ENCODE measurements at regions not wholly inside any gene's neighbourhood (a gene's known extent, or its start where the extent isn't known, plus 50 kb on each side); places are given as distances from the start of the nearest gene placed in this dataset.

DNA sequence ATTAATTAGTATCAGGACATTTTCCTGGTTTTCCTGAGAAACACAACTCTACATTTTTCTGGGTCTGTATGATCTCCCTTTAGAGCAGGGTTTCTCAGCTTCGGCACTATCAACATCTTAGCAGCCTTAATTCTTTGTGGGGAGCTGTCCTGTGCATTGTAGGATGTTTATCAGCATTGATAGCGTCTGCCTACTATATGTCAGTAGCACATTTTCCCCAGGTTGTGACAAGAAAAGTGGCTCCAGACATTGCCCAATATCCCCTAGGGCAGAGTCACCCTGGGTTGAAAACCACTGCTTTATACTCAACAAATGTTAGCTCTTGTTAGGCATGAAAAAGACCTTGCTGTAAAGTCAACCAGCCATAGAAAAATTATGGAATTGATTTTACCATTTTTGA lies 195.1 kb upstream of the FMN2 start:
- no peaks in the 10 kb centered on the region for H3K9me3 Mint-ChIP-seq
- no peak overlapping the region for H3K27ac Mint-ChIP-seq
- no peak for ATAC-seq (replicated peaks)
- no peak overlapping the region for H3K4me3 Mint-ChIP-seq
- no peaks in the 10 kb centered on the region for H3K36me3 Mint-ChIP-seq (ENCODE audit: low read depth)
- H3K4me1 Mint-ChIP-seq: no peaks in the 10 kb centered on the region
- peaks cover 10% of the 10 kb centered on the region for H3K27me3 Mint-ChIP-seq

DNA sequence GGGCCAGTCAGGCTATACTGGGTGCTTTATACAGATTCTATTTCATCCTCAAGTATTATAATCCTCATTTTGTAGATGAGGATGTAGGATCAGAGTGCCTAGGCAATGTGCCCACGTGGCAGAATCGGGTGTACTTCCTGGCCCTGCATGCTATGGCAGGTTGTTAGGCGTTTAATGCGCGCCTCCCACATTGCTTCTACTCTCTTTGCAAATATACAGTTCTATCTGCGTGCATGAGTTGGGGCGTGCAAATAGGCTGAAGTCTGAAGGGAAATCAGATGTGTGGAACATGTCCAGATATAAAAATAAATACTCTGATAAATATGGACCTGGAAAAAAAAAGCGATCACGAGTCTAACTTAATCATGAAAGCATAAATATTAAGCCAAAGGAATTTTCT lies 194.7 kb upstream of the FMN2 start:
- Mint-ChIP-seq H3K9me3 (no peaks in the 10 kb centered on the region), H3K27ac (no peak overlapping the region), H3K27me3 (peaks cover 13% of the 10 kb centered on the region), H3K36me3 (ENCODE audit: low read depth) (no peaks in the 10 kb centered on the region), H3K4me1 (no peaks in the 10 kb centered on the region), H3K4me3 (no peak overlapping the region)
- no peak for ATAC-seq (replicated peaks)

GRCh38 chr1:239897458-239897857 lies 194.2 kb upstream of the FMN2 start:
- ATAC-seq (replicated peaks): no peak
- Mint-ChIP-seq H3K36me3 (ENCODE audit: low read depth) (no peaks in the 10 kb centered on the region), H3K4me3 (no peak overlapping the region), H3K27me3 (peaks cover 15% of the 10 kb centered on the region), H3K9me3 (no peaks in the 10 kb centered on the region), H3K27ac (no peak overlapping the region), H3K4me1 (no peaks in the 10 kb centered on the region)

- Mint-ChIP-seq H3K27ac (no peak overlapping the region), H3K9me3 (no peaks in the 10 kb centered on the region), H3K4me3 (no peak overlapping the region), H3K36me3 (ENCODE audit: low read depth) (no peaks in the 10 kb centered on the region), H3K27me3 (peaks cover 15% of the 10 kb centered on the region), H3K4me1 (no peaks in the 10 kb centered on the region)
- ATAC-seq (replicated peaks): peak; percentile 74
These were observed 193.5 kb upstream of the FMN2 start for GRCh38 chr1:239898062-239898730.

GRCh38 chr1:239899747-239900146 lies 191.9 kb upstream of the FMN2 start:
- Mint-ChIP-seq H3K9me3 (no peaks in the 10 kb centered on the region), H3K36me3 (ENCODE audit: low read depth) (no peaks in the 10 kb centered on the region), H3K27ac (no peak overlapping the region), H3K4me3 (no peak overlapping the region), H3K4me1 (no peaks in the 10 kb centered on the region), H3K27me3 (peaks cover 18% of the 10 kb centered on the region)
- no peak for ATAC-seq (replicated peaks)

DNA sequence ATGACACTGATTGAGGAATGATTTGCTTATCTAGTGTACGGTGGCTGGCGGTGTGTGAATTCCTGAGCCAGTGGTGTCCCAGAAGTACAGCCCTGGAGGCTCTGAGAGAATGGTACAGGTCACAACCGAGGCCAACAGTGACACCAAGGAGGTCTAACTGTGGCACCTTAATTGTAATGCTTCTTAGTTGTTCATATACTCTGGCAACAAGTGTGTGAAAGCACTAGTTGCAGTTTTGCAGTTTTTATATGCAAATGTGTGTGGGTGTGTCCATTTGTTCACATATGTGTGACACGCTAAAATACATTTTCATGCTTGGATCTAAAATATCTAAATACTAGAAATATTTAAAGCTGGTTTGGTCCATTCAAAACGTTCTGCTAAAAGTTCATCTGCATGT lies 185.3 kb upstream of the FMN2 start:
- ATAC-seq (replicated peaks): no peak
- Mint-ChIP-seq H3K4me1 (no peaks in the 10 kb centered on the region), H3K27ac (no peak overlapping the region), H3K9me3 (no peaks in the 10 kb centered on the region), H3K4me3 (no peak overlapping the region), H3K36me3 (ENCODE audit: low read depth) (no peaks in the 10 kb centered on the region), H3K27me3 (peaks cover 15% of the 10 kb centered on the region)

GRCh38 chr1:239909898-239910297 lies 181.8 kb upstream of the FMN2 start:
- H3K36me3 Mint-ChIP-seq (ENCODE audit: low read depth): no peaks in the 10 kb centered on the region
- no peaks in the 10 kb centered on the region for H3K4me1 Mint-ChIP-seq
- H3K4me3 Mint-ChIP-seq: no peak overlapping the region
- ATAC-seq (replicated peaks): no peak
- H3K27ac Mint-ChIP-seq: no peak overlapping the region
- peaks cover 21% of the 10 kb centered on the region for H3K27me3 Mint-ChIP-seq
- H3K9me3 Mint-ChIP-seq: no peaks in the 10 kb centered on the region

DNA sequence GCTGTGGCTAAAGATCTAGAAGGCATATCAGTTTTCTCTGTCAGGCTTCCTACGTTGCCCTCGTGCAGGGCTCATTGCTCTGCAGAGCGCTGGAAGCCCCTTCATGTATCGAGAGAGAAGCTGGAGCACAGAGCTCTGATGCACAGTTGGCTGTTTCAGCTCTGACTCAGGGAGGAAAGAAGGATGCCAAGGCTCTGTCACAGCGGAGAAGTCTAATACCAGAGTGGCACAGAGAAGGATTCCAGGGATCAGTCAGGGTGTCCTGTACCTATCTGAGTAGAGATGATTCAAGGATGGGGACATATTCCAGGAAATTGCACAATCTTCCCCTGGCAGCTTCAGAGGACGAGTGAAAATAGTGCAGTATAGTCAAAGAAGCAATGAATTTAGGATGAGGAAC lies 179.2 kb upstream of the FMN2 start:
- peaks cover 32% of the 10 kb centered on the region for H3K27me3 Mint-ChIP-seq
- H3K4me3 Mint-ChIP-seq: no peak overlapping the region
- no peak overlapping the region for H3K27ac Mint-ChIP-seq
- no peaks in the 10 kb centered on the region for H3K36me3 Mint-ChIP-seq (ENCODE audit: low read depth)
- H3K4me1 Mint-ChIP-seq: no peaks in the 10 kb centered on the region
- ATAC-seq (replicated peaks): no peak
- H3K9me3 Mint-ChIP-seq: no peaks in the 10 kb centered on the region

- ATAC-seq (replicated peaks): no peak
- no peaks in the 10 kb centered on the region for H3K9me3 Mint-ChIP-seq
- H3K4me3 Mint-ChIP-seq: no peak overlapping the region
- H3K27ac Mint-ChIP-seq: no peak overlapping the region
- H3K36me3 Mint-ChIP-seq (ENCODE audit: low read depth): no peaks in the 10 kb centered on the region
- H3K4me1 Mint-ChIP-seq: no peaks in the 10 kb centered on the region
- peaks cover 32% of the 10 kb centered on the region for H3K27me3 Mint-ChIP-seq
These were observed 178.5 kb upstream of the FMN2 start for GRCh38 chr1:239913141-239913585.

GRCh38 chr1:239914751-239915231 lies 176.9 kb upstream of the FMN2 start:
- Mint-ChIP-seq H3K36me3 (ENCODE audit: low read depth) (no peaks in the 10 kb centered on the region), H3K27me3 (peaks cover 38% of the 10 kb centered on the region), H3K9me3 (no peaks in the 10 kb centered on the region), H3K4me3 (no peak overlapping the region), H3K27ac (no peak overlapping the region), H3K4me1 (no peaks in the 10 kb centered on the region)
- ATAC-seq (replicated peaks): no peak

- Mint-ChIP-seq H3K4me3 (no peak overlapping the region), H3K27me3 (peaks cover 35% of the 10 kb centered on the region), H3K9me3 (no peaks in the 10 kb centered on the region), H3K27ac (no peak overlapping the region), H3K4me1 (peaks cover 6% of the 10 kb centered on the region), H3K36me3 (ENCODE audit: low read depth) (no peaks in the 10 kb centered on the region)
- no peak for ATAC-seq (replicated peaks)
These were observed 173.0 kb upstream of the FMN2 start for GRCh38 chr1:239918634-239919033.

- Mint-ChIP-seq H3K36me3 (ENCODE audit: low read depth) (no peaks in the 10 kb centered on the region), H3K4me1 (peaks cover 6% of the 10 kb centered on the region), H3K9me3 (no peaks in the 10 kb centered on the region), H3K27me3 (peaks cover 30% of the 10 kb centered on the region), H3K27ac (no peak overlapping the region), H3K4me3 (no peak overlapping the region)
- ATAC-seq (replicated peaks): no peak
These were observed 171.5 kb upstream of the FMN2 start for GRCh38 chr1:239920214-239920613.

DNA sequence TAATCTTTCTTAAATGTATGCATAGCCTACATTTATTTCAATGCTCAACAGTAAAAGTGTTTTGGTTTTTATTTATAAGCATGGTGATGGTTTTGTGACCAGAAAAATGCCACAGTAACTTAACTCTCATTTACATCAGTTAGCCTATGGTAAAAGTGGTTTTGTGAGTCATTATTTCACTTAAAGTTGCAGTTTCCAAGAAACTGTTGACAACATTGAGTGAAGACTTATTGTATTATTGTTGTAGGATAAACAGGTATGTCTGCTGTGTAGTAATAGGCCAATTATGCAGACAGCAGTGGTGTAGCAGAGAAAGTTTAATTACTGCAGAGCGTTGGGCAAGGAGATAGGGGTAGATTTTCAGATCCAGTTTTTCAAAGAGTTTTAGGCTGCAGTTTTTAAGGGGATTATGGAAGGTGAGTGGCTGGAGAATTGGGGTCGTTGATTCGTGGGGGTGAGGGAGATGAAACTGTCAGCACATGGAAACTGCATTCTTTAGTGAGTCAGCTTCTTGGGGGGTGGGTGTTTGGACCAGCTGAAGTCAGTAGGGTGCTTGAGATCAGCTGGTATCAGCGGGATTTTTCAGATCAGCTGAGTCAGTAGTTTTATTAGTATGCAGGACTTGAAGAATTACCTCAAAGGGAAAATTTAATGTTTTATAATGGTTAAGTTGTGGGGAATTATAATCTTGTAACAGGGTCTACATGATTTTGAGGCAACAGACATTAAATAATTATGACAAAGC lies 168.7 kb upstream of the FMN2 start:
- ATAC-seq (replicated peaks): peak; percentile 63
- no peak overlapping the region for H3K27ac Mint-ChIP-seq
- H3K27me3 Mint-ChIP-seq: peaks cover 19% of the 10 kb centered on the region
- H3K4me3 Mint-ChIP-seq: no peak overlapping the region
- H3K4me1 Mint-ChIP-seq: peaks cover 6% of the 10 kb centered on the region
- H3K36me3 Mint-ChIP-seq (ENCODE audit: low read depth): no peaks in the 10 kb centered on the region
- H3K9me3 Mint-ChIP-seq: no peaks in the 10 kb centered on the region

DNA sequence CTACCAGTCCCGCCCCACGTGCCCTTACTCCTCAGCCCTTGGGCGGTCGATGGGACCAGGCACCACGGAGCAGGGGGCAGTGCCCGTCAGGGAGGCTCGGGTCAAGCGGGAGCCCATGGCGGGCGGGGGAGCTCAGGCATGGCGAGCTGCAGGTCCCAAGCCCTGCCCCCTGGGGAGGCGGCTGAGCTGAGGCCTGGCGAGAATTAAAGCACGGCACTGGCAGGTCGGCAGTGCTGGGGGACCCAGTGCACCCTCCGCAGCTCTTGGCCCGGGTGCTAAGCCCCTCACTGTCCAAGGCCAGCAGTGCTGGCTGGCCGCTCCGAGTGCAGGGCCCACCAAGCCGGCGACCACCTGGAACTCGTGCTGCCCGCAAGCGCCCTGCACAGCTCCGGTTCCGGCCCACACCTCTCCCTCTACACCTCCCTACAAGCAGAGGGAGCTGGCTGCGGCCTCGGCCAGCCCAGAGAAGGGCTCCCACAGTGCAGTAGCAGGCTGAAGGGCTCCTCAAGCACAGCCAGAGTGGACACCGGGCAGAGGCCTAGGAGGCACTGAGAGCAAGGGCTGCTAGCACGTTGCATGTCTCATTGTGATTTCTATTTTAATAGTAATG lies 166.8 kb upstream of the FMN2 start:
- no peak for ATAC-seq (replicated peaks)
- Mint-ChIP-seq H3K4me3 (no peak overlapping the region), H3K27me3 (peaks cover 13% of the 10 kb centered on the region), H3K36me3 (ENCODE audit: low read depth) (no peaks in the 10 kb centered on the region), H3K27ac (no peak overlapping the region), H3K9me3 (no peaks in the 10 kb centered on the region), H3K4me1 (peaks cover 6% of the 10 kb centered on the region)

- Mint-ChIP-seq H3K27ac (no peak overlapping the region), H3K9me3 (no peaks in the 10 kb centered on the region), H3K4me3 (no peak overlapping the region), H3K27me3 (peaks cover 5% of the 10 kb centered on the region), H3K36me3 (ENCODE audit: low read depth) (no peaks in the 10 kb centered on the region), H3K4me1 (peaks cover 6% of the 10 kb centered on the region)
- ATAC-seq (replicated peaks): no peak
These were observed 165.5 kb upstream of the FMN2 start for GRCh38 chr1:239926184-239926583.
